Fibroblast of skin of right biceps (primary cell): ENCODE measurements at regions not wholly inside any gene's neighbourhood (a gene's known extent, or its start where the extent isn't known, plus 50 kb on each side); places are given as distances from the start of the nearest gene placed in this dataset.

Experiments used
- DNase-seq: peaks from one replicate; pipeline ENCODE4 v3.0.0-alpha.2; 2013

DNA sequence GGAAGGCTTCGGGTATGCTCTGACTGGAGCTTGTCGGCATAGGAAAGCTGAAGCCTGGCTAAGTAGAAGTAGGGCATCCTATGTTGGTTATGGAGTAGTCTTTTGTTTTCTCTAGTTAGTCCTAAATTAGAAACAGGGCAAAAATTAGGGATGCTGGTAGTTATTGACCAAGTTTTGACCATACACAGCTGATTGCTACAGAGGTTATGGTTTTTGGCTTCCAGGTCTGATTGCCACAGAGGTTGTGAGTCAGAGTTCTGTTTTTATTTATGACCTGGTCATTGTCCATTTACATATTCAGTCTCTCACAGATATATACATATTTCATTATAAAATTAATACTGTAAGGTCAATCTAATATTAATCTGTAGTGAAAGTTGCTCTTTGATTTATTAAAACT is 219.2 kb downstream of the FSCB start:
- no peak for DNase-seq

DNA sequence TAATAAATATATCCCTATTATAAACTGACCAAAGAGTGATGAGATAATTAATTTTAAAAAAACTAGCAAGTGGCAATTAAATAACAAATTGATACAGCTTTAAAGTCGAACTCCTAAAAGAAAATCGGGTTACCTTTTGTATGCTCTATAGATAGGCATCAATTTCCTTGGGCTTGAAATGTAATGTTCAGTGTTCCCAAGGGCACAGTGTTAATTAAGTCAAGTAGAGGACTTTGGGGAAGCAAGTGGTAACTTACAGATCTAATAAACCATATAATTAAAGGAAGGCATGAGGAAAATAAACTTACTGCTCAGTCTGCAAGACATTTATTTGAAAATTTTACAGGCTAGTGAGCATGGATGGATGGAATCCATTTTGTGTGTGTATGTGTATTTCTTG is 220.9 kb downstream of the FSCB start:
- DNase-seq, result no peak

DNA sequence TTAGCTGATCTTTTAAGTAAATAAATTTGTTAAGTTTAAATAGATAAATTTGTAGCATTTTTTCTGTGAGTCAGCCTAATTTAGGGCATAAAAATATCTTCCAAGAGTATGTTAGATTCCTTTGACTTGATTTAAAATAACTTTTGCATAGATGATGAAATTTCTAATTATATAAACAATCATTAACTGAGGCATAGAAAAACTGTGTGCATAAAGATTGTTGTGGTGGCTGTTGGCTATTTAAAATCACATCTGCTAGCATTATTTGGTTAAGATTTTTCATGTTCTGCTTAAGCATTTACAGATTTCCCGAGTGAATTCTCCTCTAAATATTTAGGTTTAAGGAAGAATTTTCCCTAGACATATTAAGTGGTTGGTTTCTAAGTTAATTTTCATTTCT is 223.2 kb downstream of the FSCB start:
- DNase-seq, result no peak

DNA sequence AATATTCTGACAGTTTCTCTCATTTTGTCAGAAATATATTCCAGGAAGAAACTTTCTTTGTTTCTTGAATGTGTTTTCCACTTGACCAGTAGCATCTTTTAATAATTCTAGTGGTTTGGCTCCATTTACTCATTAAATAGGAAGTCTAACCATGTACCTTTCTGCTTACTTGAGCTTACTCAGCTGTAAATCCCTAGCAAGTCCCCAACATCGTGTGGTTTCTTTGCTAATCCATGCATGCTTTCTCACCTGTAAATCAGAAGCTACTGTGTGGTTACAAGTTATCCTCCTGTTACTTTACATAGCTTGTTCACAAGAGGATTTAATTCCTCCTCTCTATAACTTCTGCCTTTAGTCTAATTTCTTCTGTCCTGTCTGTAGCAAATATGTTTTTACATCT is 227.7 kb downstream of the FSCB start:
- DNase-seq, result no peak

DNA sequence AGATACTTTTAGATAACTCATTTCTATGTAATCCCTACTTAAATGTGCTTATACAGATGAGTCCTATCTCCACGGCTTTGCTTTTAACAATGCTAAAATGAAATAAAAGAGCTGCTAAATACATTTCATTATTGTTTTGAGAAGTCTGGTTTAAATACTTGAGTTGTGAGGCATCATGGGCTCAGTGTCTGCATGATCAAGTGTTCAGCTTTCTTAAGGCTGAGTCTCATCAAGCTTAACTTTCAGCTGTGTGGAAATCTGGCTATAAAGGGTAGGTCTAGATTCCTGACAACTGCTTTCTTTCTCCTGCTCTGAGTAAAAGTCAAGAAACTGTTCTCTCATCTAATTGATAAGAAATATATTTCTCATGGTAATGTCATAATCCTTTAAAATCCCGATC is 235.4 kb downstream of the FSCB start:
- no peak for DNase-seq

DNA sequence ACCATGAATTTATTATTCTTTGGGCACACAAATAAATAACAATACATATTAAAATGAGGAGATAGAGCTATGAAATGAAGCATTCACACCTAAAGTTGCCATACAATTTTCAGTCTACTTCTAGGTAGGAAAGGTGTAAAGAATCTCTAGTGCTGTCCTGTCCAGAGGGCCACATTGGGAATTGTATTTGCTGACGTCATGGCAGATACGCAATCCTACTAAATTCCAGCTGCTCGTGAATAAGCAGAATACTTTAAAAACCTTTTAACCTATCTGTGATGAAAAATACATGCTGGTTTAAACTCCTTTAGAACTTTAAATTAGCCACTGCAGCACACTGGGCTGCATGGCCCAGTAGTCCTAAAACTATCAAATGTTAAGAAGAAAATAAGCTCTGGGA is 236.1 kb downstream of the FSCB start:
- no peak for DNase-seq

DNA sequence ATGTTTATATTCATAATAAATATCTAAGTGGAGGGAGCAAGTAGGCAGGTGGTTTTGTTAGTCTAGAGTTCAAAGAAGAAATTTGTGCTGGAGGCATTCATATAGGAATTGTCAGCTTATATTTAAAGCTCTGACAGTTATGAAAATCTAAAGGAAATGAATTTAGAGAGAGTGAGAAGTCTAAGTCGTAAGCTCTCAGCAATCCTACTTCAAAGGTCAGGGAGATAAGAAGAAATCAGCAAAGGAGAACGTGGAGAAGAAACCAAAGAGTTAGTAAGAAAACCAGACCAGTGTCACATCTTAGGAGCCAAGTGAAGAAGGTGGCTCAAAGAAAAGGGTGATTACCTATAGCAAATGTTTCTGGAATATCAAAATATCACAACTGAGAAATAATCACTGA is 241.8 kb downstream of the FSCB start:
- DNase-seq, result no peak

DNA sequence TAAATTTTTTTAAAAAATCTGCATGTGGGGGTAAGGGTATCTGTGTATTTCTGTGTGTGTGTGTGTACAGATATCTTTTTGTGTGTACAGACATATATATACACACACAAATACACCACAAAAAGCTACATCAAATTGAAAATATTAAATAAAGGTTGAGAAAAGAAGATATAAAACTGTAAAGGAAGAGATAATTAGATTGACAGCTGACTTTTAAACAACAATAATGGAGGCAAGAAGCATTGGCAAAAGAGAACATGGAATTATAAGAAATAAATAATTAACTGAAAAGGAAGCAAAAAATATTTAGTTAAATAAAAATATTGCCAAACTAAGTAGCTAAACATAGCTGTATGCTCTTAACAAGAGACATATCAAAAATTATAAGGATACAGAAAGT is 291.4 kb downstream of the FSCB start:
- DNase-seq, result no peak

DNA sequence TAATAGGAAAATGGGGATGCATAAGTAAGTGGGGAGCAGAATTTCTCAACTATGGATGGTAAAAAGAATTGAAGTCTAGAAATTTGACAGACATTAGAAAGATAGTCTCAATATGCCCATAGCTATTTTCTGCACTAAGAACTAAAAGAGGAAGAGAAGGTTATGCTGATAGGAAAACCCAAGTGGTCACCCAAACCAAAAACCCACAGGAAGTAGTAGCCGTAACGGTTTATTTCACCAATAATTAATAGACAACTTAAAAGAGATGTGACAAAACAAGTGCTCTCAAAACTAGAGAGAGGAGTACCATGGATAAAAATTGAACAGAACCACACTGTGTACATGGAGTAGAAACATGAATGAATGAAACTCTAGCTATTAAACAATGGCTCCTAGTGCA is 295.4 kb downstream of the FSCB start:
- DNase-seq, result no peak

DNA sequence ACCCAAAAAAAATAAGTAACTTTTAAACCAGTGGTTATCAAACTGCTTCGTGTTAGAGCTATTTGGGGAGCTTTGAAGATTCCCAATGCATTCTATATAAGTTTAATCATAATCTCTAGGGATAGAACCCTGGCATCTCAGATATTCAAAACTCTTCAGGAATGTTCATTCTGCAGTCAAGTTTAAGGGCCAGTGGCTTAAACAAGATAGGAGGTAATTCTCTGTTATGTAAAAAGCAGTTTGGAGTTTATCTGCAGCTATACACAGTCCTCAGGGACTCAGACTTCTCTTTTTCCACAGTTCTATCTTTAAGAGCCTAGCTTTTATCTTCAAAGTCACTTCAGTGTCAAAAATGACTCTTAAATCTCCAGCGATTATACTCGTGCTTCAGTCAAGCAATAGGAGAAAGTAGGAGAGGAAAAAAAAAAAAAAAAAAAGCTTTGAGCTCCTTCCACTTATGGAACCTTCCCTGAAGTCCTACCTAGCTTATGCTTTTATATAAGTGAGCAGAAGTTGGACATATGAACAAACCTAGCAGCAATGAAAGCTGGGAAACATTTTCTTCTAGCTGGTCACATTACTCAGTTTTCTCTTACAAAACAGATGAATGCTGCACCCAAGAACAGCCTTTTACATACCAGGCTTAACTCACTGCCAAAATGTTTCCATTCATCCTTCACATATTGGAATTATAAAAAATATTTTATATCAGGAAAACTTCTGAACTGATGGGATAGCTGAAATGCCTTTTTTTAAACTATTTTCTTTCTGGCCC is 302.8 kb downstream of the FSCB start:
- peak; percentile 64 for DNase-seq

DNA sequence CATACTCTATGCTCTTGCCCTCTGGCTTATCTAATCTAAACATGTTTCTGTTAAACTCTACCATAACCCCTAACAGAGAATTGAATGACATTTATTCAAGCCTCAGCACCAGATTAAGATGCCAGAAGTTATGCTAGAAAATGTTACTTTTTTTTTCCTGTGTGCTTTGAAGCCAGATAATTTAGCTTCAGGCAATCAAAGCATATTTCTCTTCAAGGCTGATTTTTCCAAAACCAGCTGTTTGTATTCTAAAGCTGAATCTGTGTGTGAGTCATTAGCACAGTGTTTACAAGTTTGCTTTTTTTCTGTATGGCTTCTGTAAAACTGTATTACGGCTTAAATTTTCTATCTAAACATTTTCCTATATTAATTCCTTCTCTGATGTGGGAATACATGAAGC is 326.1 kb downstream of the FSCB start:
- DNase-seq, result no peak

DNA sequence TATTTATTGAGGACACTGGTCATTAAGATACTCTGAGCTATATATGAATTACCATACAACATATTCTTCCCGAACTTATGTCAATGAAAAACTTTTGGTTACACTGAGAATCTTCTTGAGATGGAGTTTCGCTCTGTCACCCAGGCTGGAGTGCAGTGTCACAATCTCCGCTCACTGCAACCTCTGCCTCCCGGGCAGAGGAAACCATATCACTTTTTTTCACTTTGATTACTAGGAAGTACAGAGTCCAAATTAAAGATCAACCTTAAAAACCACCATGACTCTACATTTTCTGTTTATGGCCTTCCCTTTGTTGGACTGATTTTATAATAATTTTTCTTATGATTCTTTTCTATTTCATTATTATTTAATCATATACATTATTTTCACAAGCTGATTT is 336.5 kb downstream of the FSCB start:
- DNase-seq, result no peak

DNA sequence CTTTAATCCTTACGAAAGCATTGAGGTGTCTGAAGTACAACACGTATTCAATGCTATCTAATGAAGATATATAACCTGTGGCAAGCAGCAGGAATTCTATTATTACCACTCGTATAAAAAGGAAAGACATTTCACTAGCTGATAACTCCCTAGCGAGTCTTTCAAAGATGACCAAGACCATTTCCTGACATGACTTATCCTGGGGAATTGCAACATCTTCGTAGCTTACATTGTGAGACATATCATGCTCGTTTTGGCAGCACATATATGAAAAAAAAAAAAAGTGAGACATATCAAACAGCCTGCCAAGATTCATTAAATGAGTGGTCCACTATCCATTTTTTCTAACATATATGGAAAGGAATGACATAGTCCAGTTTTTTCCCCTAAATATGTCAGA is 337.0 kb downstream of the FSCB start:
- DNase-seq, result peak; percentile 72

DNA sequence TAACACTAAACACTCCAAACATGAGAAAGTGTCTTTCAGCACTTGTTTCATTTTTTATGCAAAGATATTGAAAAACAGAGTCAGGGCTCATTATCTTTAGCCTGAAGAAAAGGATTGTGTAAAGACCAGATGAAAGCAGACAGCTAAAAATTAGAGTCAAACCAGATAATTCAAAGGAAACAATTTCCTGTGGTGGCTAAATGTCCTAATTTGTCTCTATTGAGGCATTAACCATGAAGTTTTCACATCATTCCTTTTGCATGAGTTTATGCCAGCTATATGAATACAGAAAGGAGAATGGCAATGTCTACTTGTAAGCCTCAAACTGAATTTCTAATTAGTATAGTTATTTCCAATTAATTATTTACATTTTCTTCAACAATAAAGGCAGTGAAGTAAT is 338.5 kb downstream of the FSCB start:
- no peak for DNase-seq

DNA sequence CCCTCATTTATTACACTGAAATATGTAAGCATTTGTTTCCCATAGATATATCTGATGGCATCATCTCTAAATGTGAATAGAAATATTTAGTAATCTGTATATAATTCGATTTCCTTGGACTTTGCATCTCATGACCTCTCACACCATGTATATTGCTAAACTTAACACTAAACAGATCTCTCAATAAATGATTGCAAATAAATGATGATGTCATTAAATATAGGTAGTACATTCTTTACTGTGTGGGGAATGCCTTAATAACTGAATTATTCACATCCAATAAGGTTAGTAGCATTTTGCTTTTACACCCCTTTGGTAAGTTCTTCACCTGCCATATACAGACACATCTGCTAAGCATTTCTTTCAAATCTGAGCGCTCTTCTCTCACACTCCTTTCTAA is 340.5 kb downstream of the FSCB start:
- DNase-seq, result no peak

DNA sequence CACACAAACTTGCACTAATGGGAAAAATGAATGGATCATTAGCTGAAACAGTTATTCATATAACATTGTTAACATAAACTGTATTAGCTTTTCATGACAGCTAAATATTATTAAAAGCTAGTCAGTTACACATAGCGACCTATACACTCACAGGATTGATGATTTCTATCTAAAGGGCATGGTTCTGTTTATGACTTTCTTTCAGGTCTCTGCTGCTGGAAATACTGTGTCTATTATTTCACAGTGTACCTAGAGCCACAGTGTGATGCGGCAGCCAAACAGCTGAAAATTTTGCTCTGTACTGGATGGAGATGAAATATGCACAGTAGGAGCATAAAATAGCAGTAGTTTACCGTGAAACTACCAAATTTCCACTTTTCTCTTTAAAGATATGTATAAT is 341.1 kb downstream of the FSCB start:
- DNase-seq, result no peak

DNA sequence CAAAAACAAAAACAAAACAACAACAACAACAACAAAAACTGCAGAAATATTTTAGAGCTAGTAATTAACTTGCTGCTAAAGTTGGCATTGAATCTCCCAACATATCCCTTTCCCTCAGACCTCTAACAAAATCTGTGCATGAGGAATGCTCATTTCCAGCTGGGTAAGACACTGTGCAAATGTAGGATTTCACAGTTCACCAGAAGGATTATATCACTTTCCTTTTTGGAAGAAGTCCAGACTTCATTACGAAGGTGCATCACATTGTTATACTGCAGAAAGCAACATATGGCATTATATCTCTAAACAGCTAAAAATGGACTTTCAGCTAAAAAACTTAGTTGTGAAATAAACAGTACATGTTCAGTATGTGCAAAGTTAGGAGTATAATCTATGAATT is 341.8 kb downstream of the FSCB start:
- DNase-seq, result no peak

DNA sequence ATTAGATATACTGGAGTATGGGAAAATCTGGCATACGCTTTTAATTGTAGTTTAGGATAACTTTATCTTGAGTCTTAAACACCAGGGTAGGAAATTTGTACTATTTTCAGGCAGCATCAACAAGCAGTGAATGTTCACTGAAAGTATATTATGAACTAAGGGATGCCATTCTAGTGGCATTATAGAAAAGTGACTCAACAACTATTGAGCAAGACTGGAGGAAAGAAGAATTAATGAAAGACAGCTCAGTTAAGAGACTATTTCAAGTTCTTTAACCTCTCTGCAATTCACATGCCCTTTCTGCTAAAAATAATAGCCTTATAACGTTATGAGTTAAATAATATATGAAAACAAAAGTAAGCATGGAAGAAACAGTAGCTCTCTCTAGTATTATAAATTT is 343.1 kb downstream of the FSCB start:
- DNase-seq, result peak; percentile 5

DNA sequence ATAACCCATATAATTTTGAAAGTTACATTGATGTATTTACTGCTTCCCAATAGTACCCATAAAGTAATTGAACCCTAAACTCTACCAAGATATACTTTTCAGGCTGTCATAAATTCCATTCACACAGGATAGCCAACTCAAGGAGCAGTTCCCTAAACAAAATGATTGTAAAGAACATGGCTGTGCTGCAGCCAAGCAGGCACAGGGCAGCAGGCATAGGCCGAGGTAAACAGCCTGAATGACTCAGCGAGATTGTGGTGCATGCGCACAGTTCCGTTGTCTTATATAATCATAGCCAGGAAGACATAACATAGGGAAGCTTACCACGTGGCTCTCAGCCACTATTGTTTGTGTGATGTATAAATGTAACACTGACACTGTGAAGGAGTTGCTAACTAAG is 344.9 kb downstream of the FSCB start:
- no peak for DNase-seq

DNA sequence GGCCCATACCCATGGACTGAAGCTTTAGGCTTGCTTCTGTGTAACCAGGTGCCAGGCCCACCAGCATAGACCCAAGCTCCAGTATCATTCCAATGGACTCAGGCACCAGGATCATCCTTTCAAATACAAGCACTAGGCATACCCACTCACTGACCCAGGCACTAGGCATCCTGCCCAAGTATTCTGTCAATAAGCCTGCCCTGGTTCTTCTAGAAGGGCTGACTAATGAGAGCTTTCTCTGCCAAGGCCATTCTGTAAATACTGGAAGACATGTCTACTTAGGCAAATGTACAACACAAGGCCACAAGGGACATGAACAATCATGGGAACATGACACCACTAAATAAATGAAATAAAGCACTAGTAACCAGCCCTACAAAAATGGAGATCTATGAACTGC is 352.2 kb downstream of the FSCB start:
- no peak for DNase-seq

DNA sequence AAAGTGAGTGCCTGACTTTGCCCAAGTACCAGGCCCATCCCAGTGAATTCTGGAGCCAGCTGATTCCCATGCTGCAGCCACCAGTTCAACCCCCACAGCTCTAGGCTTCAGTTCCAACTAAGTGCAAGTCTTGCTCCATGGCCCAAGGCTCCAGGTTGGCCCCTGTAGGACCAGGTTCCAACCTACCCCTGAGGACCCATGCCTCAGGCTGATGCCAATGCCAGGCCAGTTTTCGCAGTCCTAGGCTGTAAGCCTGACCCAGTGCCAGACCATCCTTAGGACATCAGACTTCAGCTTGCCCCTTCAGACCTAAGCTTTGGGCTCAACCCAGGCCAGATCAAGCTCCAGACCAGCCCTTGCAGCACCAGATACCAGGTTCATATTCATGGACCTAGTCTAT is 352.6 kb downstream of the FSCB start:
- DNase-seq, result no peak

DNA sequence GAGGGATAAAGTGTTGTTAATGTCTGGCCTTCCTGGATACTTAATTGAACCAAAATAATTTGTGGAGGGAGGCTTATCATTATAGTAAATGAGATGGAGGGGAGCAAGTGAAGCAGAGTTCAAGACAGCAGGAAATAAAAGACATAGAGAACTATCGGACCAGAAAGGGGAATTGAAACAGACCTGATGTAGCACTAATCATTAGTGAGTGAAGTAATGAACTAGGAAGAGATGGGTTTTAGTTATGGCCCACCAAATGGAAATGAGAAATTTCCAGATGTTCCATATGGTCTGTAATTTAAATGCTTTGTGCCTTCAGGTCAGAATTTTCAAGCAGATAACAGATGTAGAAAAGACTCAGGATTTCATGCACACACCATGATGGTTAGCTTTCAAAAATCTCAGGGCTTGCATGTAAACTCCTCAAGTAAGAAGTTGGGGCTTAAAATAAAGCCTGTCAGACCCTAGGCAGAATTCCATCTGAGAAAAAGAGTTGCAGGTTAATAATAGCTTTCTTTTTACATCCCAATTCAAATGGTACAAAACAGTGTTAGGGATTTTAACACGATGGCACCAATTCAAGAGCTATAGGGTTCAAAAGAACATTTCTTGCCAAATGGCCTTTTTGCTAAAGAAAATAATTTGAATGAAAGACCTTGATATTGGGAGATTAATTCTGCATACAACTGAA is 355.8 kb downstream of the FSCB start:
- DNase-seq, result no peak

DNA sequence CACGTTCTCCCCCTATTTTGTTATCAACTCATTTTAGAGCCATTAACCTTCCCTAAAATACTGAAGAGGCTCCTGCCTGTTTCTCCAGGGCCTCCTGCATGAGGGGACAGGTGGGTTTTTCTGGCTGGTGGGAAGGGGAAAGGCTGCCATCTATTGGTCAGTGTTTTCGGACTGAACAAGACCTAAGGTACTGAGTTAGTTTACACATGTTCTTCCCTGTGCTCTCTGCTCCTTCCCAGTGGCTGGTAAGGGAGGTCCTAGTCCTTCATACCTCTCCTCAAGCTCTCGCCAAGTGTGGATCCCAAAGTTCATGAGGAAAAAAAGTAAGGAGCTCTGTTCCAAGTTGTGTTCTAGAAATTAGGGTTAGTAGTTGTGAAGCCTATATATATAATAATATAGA is 357.5 kb downstream of the FSCB start:
- DNase-seq, result no peak

DNA sequence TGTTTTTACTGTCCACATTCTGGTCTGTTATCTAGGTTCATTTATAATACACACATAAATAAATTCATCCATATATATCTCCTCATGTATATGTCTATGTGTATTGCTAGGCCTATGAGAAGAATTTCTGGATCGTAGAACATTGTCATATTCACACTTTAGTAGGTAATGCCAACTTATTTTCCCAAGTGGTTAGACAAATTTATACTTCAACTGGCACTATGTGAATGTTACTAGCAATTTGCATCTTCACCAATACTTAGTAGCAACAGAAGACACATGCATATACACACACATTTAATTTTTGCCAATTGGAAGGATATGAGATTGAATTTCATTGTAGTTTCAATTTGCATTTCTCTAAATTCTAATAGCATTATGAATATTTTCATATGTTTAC is 365.1 kb downstream of the FSCB start:
- no peak for DNase-seq

DNA sequence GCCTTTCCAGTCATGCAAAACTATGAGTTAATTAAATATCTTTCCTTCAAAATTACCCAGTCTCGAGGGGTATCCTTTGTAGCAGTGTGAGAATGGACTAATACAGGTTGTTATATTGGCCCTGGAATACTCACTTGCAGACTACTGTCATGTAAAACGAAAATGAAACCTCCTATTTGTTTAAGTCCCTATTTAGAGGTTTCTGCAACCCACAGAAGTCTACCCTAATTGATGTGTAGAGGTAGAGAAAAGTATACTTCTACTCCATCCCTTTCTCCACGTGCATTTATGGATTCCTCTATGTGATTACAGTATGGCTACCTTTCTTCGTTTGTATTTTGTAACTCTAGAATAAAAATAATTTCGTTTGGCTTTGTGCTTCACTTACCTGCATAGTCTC is 371.1 kb downstream of the FSCB start:
- DNase-seq, result no peak
